ENCODE measurements at regions not wholly inside any gene's neighbourhood (a gene's known extent, or its start where the extent isn't known, plus 50 kb on each side); places are given as distances from the start of the nearest gene placed in this dataset.

DNA sequence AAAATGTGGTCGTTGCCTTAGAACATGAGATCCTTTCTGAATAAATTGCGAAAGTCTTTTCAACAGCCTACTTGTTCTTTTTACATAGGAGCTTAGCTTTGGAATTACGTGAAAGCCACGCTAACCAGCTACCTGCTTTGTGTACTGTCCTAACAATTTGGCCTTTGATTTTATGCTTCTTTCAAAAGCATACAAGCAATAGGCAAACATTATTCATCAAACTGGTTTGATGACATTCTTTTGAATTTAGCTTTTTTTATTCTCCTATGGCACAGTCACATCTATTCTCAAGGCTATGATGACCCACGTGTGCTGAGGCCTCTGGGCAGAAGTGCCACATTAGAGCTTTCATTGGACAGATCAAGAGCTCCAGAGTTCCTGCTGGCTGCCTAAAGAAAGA is 178.0 kb upstream of the DPT start:
- no peak for TF ChIP-seq POLR2A (IDR thresholded peaks at IDR 0.05)
- TF ChIP-seq, protein P1, sequence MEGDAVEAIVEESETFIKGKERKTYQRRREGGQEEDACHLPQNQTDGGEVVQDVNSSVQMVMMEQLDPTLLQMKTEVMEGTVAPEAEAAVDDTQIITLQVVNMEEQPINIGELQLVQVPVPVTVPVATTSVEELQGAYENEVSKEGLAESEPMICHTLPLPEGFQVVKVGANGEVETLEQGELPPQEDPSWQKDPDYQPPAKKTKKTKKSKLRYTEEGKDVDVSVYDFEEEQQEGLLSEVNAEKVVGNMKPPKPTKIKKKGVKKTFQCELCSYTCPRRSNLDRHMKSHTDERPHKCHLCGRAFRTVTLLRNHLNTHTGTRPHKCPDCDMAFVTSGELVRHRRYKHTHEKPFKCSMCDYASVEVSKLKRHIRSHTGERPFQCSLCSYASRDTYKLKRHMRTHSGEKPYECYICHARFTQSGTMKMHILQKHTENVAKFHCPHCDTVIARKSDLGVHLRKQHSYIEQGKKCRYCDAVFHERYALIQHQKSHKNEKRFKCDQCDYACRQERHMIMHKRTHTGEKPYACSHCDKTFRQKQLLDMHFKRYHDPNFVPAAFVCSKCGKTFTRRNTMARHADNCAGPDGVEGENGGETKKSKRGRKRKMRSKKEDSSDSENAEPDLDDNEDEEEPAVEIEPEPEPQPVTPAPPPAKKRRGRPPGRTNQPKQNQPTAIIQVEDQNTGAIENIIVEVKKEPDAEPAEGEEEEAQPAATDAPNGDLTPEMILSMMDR (IDR thresholded peaks at IDR 0.05) = no peak

Data from testis (tissue), 2 donors.